GM23248 (cell line): ENCODE measurements at regions not wholly inside any gene's neighbourhood (a gene's known extent, or its start where the extent isn't known, plus 50 kb on each side); places are given as distances from the start of the nearest gene placed in this dataset.

Source experiments
- DNase-seq: peaks from one replicate; pipeline ENCODE4 v3.0.0-alpha.2; 2015
- H2AFZ ChIP-seq: fragments of 200-600 bp; sonication (generic); 2 replicates; pipeline ENCODE4 v1.6.1; 2016; ENCODE audit warnings: antibody characterized with exemption
- H3F3A ChIP-seq: fragments of 200-600 bp; sonication (generic); 2 replicates; pipeline ENCODE4 v1.6.1; 2016; ENCODE audit warnings: mild to moderate bottlenecking, antibody characterized with exemption, mixed run types; ENCODE audit not compliant: insufficient read depth
- H3K27ac ChIP-seq: fragments of 200-600 bp; sonication (generic); 2 replicates; pipeline ENCODE4 v1.5.1; 2016; ENCODE audit warnings: mild to moderate bottlenecking
- H3K27me3 ChIP-seq: fragments of 200-600 bp; sonication (generic); replicated peaks from 2 replicates; pipeline ENCODE4 v1.6.1; 2016; ENCODE audit warnings: mild to moderate bottlenecking; ENCODE audit not compliant: insufficient read depth
- H3K36me3 ChIP-seq: fragments of 200-600 bp; sonication (generic); 2 replicates; pipeline ENCODE4 v1.6.1; 2016; ENCODE audit warnings: low read depth, mild to moderate bottlenecking
- H3K4me1 ChIP-seq: fragments of 200-600 bp; sonication (generic); 2 replicates; pipeline ENCODE4 v1.6.1; 2016; ENCODE audit warnings: mild to moderate bottlenecking; ENCODE audit not compliant: insufficient read depth
- H3K4me2 ChIP-seq: fragments of 200-600 bp; sonication (generic); one replicate; pipeline ENCODE4 v1.6.1; 2016; ENCODE audit warnings: mild to moderate bottlenecking; ENCODE audit not compliant: unreplicated experiment
- H3K4me3 ChIP-seq: fragments of 200-600 bp; sonication (generic); 2 replicates; pipeline ENCODE4 v1.5.1; 2016; ENCODE audit warnings: mild to moderate bottlenecking
- H3K79me2 ChIP-seq: fragments of 200-600 bp; sonication (generic); 2 replicates; pipeline ENCODE4 v1.6.1; 2016; ENCODE audit warnings: mild to moderate bottlenecking; ENCODE audit not compliant: insufficient read depth
- H3K9ac ChIP-seq: fragments of 200-600 bp; sonication (generic); 2 replicates; pipeline ENCODE4 v1.6.1; 2016; ENCODE audit warnings: mild to moderate bottlenecking
- H3K9me2 ChIP-seq: fragments of 200-600 bp; sonication (generic); 2 replicates; pipeline ENCODE4 v1.6.1; 2016; ENCODE audit warnings: mixed run types, mild to moderate bottlenecking, moderate library complexity; ENCODE audit not compliant: insufficient read depth
- H3K9me3 ChIP-seq: fragments of 200-600 bp; sonication (generic); one replicate; pipeline ENCODE4 v1.6.1; 2017; ENCODE audit warnings: low read depth
- H4K20me1 ChIP-seq: fragments of 200-600 bp; sonication (generic); 2 replicates; pipeline ENCODE4 v1.6.0; 2016; ENCODE audit not compliant: insufficient read depth
- EZH2 ChIP-seq: fragments of 200-600 bp; sonication (generic); IDR thresholded peaks from 2 replicates; pipeline ENCODE4 v1.6.1; 2018; ENCODE audit warnings: antibody characterized with exemption, mild to moderate bottlenecking; ENCODE audit not compliant: insufficient read depth, poor library complexity, severe bottlenecking
- EZH2phosphoT487 ChIP-seq: fragments of 200-600 bp; sonication (generic); IDR thresholded peaks from 2 replicates; pipeline ENCODE4 v1.6.1; 2018; ENCODE audit warnings: antibody characterized with exemption, moderate library complexity, mild to moderate bottlenecking, low read depth; ENCODE audit not compliant: insufficient read depth
- WGBS, 2 experiments: methylation state at CpG; one replicate each; pipeline ENCODE4 v1.1.6; 2015 to 2017; ENCODE audit warnings: low lambda C conversion rate in 2 of 2, low coverage in 1 of 2; ENCODE audit errors: missing lambda C conversion rate in 2 of 2; 5-methylcytosine and 5-hydroxymethylcytosine counted together
- in situ Hi-C: fragments of 300-500 bp; cut with MboI; formaldehyde crosslinking; loops from 2 replicates; pipeline ENCODE4 v1.15.0; 2020

DNA sequence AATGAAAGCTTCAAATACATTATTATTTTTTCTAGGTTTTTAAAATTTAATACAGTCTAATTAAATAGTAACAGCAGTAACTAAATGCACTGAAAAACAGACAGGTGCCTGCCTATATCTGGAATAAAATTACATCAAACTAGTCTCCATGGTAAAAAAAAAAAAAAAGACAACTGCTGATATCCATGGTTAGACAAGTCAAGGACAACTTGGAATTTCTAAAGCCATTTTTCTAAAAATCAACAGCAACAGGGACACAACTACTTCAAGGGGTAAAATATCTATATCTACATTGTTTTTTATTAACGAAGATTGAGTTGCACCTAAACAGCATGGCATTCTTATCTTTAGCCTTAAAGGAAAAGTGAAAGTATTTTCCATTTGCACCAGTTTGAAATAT lies 74.7 kb upstream of the VPREB1 start:
- in situ Hi-C loops: no loop called here
- WGBS, 2 experiments: 38 to 63% methylated on average over 1 of the region's 1 CpG

DNA sequence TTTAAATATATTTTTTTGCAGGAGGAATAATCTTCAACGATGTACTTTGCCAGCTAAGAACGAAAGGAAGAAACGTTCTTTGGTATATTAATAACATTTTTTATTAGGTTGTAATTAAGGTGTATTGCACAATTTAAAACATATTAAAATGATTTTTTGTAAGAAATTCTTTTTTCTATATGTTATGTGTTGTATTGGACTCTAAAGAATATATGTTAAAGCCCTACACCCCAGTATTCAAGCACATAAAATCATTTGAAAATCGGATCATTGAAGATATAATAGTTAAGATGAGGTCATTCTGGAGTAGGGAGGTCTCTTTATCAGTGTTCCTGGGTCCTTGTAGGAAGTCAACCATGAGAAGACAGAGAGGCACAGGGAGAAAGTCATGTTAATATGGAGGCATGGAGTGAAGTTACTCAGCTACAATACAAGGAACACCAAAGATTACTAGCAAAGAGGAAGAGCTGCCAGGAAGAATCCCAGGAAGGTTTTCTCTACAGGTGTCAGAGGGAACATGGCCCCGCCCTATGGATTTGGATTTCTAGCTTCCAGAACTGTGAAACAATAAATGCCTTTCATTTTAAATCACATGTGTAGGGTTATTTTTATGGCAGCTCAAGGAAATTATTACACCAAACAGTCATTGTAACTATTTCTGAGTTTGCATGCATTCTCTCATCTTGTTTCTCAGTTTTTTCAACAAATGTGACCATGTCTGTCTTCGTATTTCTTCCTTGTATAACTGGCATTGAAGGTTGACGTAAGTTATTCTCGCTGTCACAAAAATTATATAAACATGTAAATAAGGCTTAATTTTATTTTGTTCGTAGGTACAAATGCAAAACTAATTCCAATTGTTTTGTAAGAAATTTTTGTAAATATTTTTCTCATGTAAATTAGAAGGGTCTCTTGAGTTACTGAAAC lies 75.4 kb upstream of the VPREB1 start:
- Histone ChIP-seq H3K9me2 (no peaks in the 10 kb centered on the region), H2AFZ (peak overlapping the region; percentile 70; the same call in 1 of the 2 replicates), H3K27me3 (no peaks in the 10 kb centered on the region; the same call in 1 of the 2 replicates), H3K4me3 (no peak overlapping the region), H4K20me1 (no peaks in the 10 kb centered on the region), H3K9me3 (no peaks in the 10 kb centered on the region), H3K79me2 (no peaks in the 10 kb centered on the region), H3K9ac (no peak overlapping the region), H3K4me2 (no peak overlapping the region), H3K27ac (no peak overlapping the region), H3K4me1 (no peaks in the 10 kb centered on the region), H3F3A (no peaks in the 10 kb centered on the region), H3K36me3 (no peaks in the 10 kb centered on the region)
- no peak for DNase-seq
- in situ Hi-C loops: no loop called here
- WGBS, 2 experiments: 21 to 22% methylated on average over 9 of the region's 9 CpGs
- no peak for TF ChIP-seq EZH2
- TF ChIP-seq EZH2phosphoT487: no peak

More for the DNA sequence above, 74.7 kb upstream of the VPREB1 start:
- Histone ChIP-seq H3K79me2 (no peaks in the 10 kb centered on the region), H3F3A (no peaks in the 10 kb centered on the region), H4K20me1 (no peaks in the 10 kb centered on the region), H3K4me3 (no peak overlapping the region), H3K27me3 (no peaks in the 10 kb centered on the region; the same call in 1 of the 2 replicates), H3K36me3 (no peaks in the 10 kb centered on the region), H3K27ac (no peak overlapping the region), H2AFZ (no peak overlapping the region), H3K9me3 (no peaks in the 10 kb centered on the region), H3K4me1 (no peaks in the 10 kb centered on the region), H3K4me2 (no peak overlapping the region), H3K9ac (no peak overlapping the region), H3K9me2 (no peaks in the 10 kb centered on the region)
- no peak for DNase-seq
- TF ChIP-seq EZH2 (no peak), EZH2phosphoT487 (no peak)

DNA sequence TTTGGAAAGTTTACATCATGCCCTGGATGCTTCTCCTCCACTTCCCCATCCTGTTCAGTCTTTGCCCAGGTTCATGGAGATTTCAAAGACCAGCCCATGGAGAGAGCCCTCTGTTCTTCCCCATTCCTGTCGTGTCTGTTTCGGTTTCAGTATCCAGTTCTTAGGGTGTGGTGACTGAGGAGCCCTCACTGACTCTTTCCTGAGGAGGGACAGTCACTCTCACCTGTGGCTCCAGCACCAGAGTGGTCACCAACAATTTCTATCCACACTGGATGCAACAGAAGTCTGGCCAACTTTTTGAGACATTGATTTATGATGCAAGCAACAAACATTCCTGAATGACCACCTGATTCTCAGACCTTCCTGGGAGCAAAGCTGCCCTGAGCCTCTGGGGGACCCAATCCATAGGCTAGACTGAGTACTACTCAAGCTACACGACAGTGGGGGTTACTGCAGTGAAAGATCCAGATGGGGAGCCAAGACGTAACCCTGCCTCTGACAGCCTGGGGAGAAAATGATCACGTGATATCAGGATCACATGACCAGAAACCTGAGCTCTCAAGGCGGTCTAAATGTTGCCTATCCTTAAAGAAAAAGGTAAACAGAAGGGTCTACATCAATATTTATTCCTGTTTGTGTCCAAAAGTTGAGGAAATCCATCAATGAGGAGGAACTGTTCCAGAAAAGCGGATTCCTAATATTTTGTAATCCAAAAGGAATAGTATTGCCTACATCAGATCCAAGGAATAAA lies 76.2 kb upstream of the VPREB1 start:
- peak; percentile 21 for DNase-seq
- WGBS, 2 experiments: 19% methylated on average over 7 of the region's 7 CpGs
- no peak for TF ChIP-seq EZH2phosphoT487
- TF ChIP-seq EZH2: no peak
- H3K4me3 ChIP-seq: no peak overlapping the region
- no peaks in the 10 kb centered on the region for H3K4me1 ChIP-seq
- no peak overlapping the region for H3K27ac ChIP-seq
- H3K79me2 ChIP-seq: no peaks in the 10 kb centered on the region
- H4K20me1 ChIP-seq: no peaks in the 10 kb centered on the region
- in situ Hi-C loops: no loop called here
- no peaks in the 10 kb centered on the region for H3K9me3 ChIP-seq
- H3K36me3 ChIP-seq: no peaks in the 10 kb centered on the region
- H2AFZ ChIP-seq: peak overlapping the region; percentile 70
- H3K9me2 ChIP-seq: no peaks in the 10 kb centered on the region
- H3K9ac ChIP-seq: no peak overlapping the region
- H3K4me2 ChIP-seq: no peak overlapping the region
- peaks cover 4% of the 10 kb centered on the region for H3K27me3 ChIP-seq
- H3F3A ChIP-seq: no peaks in the 10 kb centered on the region

DNA sequence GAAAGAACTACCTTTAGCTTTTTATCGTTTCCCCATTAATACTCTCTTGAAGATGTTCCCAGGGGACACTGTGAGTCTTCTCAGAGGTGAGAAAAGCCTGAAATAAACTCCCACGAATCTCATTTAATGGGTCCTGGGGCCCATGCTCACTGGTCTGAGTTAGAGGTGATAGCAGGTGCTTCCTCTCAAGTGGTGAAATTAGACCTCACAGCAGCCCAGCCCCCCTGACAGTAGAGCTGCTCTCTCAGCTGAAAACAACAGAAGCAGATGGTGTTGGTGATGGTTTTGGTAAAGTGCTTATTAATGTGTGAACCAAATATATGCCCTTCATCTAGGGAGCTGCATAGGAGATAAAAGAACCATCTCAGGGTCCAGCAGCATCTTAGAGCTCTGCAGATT lies 76.8 kb upstream of the VPREB1 start:
- Histone ChIP-seq H4K20me1 (no peaks in the 10 kb centered on the region), H3K79me2 (no peaks in the 10 kb centered on the region), H3K36me3 (no peaks in the 10 kb centered on the region), H3K4me2 (no peak overlapping the region), H3K27me3 (peaks cover 4% of the 10 kb centered on the region), H3K9me3 (no peaks in the 10 kb centered on the region), H3K4me3 (no peak overlapping the region), H3K9me2 (no peaks in the 10 kb centered on the region), H3K9ac (no peak overlapping the region), H3K27ac (no peak overlapping the region), H2AFZ (peak overlapping the region; percentile 70; the same call in 1 of the 2 replicates), H3K4me1 (no peaks in the 10 kb centered on the region), H3F3A (no peaks in the 10 kb centered on the region)
- no peak for DNase-seq
- in situ Hi-C loops: no loop called here
- no peak for TF ChIP-seq EZH2
- TF ChIP-seq EZH2phosphoT487: no peak
- 31 to 38% methylated on average over 2 of the region's 2 CpGs for WGBS, 2 experiments
